NCI-H1694 treated with DMSO at 0.1 percent for 48 hours (cell line): ENCODE measurements at regions not wholly inside any gene's neighbourhood (a gene's known extent, or its start where the extent isn't known, plus 50 kb on each side); places are given as distances from the start of the nearest gene placed in this dataset.
"Not testable (repeated sequence)": the region's sequence is repeated elsewhere in the genome, so short reads cannot be mapped to it uniquely, and the experiment has no call there.

Experiments
- DNase-seq: peaks from one replicate; lab custom pipeline; 2025; lab: John Stamatoyannopoulos, UW

DNA sequence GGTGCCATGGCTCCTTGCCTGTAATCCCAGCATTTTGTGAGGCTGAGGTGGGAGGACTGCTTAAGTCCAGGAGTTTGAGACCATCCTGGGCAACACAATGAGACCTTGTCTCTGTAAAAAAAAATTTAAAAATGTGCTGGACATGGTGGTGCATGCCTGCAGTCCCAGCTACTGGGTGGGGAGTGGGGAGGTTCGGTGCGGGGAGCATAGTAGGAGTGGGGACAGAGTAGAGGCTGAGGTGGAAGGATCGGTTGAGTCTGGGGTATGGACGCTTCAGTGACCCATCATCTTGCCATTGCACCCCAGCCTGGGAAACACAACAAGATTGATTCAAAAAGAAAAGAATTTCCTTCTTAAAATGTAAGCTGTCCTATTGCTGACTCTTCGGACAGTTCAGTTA, 1490.0 kb upstream of the GBE1 start:
- DNase-seq: no peak

DNA sequence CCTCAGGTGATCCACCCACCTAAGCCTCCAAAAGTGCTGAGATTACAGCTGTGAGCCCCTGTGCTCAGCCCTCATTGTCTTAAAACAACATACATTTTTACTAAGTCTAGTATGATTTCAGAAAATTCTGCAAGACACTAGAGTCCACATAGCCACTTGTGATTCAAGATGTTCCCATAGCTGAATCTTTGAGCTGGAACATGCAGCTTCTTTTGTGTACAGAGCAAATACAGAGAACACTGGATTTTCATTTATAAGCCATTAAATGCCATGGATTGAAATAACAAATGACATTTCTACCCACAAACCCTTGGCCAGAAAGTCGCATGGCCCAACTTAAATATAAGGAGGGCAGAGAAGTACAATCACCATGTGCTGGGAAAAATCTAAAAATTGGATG, 1489.2 kb upstream of the GBE1 start:
- DNase-seq: no peak

DNA sequence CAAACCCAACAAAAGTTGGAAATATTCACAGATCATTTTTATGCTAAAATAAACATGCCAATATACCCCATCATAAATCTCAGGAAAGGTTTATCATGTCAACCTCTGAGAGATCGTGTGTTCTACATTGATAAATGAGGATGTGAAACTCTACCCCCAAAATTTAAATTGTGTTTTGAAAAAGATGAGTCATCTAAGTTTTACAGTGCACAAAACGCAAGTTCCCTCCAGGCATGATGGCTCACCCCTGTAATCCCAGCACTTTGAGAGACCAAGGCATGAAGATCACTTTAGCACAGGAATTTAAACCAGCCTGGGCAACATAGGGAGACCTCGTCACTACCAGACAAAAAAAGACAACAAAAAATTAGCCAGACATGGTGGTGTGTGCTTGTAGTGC, 1487.0 kb upstream of the GBE1 start:
- DNase-seq: no peak

DNA sequence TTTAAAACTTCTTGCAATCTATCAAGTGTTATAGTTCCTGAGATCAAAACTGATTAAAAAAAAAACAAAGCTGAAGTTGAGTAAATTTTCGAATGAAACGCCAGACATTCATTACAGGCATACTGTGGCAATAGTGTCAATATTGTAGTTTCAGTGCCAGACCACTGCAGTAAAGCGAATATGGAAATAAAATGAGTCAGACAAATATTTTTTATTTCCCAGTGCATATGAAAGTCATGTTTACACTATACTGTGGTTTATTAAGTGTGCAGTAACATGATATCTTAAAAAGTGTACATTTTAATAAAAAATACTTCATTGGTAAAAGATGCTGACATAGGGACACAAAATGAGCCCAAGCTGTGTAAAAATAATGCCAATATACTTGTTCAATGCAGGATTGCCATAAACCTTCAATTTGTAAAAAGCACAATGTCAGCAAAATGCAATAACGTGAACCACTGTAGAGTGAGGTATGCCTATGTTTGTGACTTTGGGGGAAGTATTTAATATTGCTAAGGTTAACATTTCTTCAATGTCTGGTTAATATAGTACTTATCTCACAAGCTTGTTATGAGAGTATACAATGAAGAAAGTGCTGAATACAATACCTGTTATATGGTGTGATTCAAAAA, 1473.9 kb upstream of the GBE1 start:
- DNase-seq: no peak

DNA sequence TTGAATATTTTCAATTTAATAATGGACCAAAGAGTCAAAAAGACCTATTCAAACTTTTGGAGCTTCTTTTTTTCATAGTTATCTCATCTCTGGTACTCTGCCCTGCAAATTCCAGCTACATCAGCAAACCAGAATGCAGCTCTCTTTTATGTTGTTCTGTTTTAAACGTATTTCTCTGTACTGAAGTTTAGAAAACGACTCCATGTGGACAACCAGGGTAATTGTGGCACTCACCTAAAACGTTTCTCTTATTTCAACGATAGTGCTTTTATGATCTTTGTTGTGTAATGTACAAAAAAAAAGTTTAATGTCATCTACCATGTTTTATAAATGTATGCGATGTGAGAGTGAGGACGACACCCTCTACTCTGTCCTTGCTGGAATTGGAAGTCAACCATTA, 1472.3 kb upstream of the GBE1 start:
- DNase-seq: no peak

DNA sequence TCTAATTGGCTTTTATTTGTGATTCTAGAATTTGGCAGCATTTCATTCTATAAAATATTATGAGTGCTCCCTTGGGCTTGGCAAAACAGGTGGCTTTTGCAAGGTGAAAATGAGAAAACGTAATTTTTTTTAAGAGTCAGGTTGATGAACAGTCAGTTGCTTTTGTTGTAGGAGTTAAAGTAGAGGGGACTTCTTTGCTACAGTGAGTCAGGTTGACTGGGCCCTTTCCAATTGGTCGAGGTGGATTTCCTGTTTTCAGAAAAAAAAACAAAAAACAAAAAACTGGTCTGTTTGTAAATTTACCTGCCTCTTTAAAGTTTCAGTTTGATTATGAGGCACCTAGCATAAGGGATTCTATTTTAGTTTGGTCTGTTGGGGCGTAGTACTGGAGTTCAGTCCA, 1469.4 kb upstream of the GBE1 start:
- no peak for DNase-seq

DNA sequence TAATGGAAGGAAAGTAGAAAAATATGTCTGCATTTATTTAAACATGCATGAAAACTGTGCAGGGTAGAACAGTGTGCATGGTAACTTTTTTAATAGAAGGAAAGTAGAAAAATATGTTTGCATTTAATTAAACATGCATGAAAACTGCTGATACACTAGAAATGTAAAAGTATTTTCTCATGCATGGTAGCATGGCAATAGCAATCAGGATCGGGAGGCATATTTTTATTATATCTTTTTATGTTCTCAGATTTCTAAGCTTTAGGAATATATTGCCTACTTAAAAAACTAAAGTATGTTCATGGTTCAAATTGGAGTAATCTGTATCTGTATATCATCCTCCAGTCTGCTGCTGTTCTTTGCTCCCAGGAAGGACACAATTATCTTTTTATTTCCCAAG, 1468.9 kb upstream of the GBE1 start:
- DNase-seq: no peak

DNA sequence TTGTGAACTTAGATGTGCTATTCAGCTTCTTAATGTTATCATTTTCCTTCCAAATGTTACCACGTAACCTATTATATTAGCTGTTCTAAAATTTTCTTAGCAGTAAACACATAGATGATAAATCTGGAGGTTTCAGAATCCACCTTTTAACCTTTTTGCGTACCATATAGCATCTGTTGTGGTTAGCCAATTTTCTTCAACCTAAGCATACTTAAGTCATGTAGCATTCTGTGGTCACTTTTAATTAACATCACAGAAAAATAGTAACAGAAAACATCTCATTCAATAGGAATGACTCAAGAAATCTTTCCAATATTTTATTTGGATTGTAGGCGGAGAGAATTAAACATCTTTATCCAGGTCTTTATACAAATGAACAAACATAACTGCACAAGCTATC, 1465.3 kb upstream of the GBE1 start:
- no peak for DNase-seq

DNA sequence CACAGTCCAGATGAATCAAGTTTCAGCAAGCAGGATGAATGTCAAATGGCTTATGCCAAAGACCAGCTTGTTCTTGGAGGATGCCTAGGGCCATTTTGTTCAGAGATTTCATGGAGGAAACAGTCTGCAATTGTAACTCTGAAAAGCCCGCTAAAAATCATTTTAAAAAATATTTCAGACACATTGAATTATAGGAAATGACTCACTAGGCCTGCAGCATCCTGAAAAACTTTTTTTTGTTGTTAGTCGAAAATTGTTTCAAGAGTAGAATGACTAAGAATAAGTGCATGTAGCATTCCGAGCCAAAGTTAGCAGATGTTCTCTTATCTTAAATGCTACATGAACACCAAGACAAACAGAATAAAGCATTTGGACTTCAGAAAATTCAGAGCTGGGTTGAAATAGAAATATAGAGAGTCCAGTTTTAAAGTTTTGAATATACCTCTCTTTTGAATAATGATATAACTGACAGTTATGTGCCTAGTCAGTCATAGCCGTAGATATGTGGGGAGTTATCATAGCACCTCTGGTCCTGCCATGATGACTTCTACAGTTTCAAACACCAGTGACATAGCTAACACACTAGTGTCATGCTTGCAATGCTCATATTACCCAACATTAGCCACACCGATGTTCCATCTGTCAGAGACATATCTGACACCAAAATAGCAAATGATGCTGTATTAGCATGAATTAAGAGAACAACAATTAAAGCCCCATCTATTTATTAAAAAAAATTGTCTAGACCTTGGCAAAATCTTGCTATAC, 1462.8 kb upstream of the GBE1 start:
- DNase-seq: no peak

DNA sequence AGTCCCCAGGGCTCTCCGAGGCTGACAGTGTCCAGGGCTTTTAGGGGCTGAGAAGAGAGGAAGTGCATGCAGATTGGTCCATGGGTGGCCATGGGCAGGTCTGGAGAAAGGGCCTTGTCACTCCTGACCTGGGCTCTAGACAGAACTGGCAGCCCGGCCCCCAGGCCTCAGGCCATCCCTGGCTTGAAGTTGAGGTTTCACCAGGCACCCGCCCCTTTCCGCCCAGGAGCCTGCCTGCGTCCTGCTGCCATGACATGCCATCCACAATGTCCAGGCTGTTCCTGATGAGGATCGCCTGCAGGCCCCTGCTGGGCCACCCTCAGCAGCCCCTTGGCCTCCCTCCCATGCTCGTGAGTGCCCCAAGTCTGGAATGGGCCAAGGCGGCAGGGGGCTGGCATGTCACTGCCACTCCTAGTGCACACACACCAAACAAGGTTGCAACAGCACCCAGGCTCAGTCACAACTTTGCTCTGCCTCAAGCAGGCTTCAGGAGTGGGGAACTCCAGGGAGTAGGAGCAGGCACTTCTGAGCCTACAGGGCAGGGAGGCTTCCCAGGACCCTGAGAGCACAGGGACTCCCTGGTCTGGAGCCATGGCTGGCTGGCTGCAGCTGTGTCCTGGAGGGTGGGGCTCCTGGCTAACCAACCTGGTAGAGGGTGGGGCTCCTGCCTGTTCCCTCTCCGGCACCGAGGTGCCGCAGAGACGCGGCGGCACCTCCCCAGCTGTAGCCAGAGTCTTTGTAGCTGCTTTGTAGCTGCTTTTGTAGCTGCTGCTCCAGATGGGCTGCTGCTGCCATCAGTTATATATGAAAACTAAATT, 1457.1 kb upstream of the GBE1 start:
- DNase-seq: no peak

DNA sequence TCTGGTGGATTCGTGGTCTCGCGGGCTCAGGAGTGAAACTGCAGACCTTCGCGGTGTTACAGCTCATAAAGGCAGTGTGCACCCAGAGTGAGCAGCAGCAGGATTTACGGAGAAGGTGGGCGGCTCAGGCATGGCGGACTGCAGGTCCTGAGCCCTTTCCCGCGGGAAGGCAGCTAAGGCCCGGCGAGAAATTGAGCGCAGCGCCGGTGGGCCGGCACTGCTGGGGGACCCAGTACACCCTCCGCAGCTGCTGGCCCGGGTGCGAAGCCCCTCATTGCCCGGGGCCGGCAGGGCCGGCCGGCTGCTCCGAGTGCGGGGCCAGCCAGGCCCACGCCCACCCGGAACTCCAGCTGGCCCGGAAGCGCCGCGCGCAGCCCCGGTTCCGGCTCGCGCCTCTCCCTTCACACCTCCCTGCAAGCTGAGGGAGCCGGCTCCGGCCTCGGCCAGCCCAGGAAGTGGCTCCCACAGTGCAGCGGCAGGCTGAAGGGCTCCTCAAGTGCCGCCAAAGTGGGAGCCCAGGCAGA, 1456.2 kb upstream of the GBE1 start:
- DNase-seq: not testable (repeated sequence)

DNA sequence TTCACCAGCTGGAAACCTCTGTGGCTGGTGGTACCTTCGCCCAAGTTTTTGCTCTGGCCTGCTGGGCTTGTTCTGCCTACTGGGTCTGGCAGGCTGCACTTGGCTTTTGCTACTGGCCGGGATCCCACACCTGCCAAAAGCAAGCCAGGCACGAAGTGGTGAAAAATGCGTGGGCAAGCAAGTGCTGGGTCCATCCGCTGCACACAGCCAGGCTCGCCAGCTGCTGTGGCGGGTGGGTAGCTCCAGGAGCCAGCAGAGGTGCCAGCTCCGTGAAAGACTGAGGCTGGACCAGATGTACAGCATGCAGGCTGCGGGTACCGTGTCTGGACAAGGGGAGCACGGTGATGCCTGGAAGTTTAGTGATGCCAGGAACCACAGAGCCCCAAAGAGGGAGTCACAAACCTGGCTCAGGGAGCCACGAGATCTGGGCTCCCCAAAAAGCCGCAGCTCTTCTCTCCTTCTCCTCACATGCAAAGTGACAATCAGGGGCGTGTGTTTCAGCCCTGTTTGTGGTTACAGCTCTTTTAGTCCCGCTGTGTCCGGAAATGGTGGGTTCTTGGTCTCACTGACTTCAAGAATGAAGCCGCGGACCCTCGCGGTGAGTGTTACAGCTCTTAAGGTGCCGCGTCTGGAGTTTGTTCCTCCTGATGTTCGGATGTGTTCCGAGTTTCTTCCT, 1455.6 kb upstream of the GBE1 start:
- no peak for DNase-seq

DNA sequence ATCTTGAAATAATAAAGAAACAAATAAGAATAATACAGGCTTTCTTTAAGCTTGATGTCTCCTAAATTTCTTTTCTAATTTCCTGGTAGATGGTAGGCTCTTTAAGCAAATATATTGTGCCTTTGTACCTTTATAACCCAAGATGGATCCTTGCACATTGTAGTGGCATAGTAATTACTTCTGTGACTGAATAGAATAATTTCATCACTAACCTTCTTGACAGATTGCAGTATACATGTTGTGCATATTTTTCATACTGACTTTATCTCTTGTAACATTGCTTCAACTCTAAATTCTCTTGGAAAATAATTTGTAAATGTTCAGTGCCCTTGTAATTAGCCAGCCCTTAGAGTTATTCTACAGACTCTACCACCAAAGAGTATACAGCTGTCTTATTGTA, 1433.8 kb upstream of the GBE1 start:
- no peak for DNase-seq

DNA sequence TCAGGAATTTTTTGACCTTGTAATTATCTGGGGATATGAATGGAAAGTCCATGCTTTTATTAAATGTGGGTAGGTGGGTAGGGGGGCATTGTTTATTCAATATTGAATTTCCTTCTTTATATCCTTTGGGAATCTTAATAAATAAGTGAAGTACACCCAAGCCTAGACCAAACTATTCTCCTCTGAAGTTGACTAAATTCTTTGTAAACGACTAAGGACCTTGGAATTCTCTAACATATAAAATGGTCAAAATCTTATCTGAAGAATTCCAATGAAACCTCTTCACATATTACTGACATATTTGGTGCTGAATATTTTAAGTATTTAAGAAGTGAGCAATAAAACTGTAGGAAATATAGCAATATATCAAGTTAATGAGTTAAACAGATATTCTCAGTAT, 1432.1 kb upstream of the GBE1 start:
- no peak for DNase-seq

DNA sequence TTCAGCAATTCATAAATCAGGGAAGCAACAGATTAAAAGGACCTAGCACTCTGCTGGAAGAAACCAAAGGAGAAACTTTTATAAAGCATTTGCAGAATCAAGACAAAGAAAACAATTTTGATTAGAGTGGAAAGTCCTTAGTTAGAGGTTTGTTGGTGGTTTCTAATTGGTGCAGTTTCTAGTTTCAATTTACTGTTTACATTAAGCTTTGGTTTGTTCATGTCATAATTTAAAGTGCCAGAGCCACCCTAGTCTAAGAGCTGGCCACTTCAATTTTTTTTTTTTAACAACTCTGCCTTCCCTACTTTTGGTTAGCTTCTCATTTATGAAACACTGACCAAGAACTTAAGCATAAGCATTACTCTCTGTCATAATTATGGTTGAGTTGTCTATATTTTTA, 1428.2 kb upstream of the GBE1 start:
- no peak for DNase-seq

DNA sequence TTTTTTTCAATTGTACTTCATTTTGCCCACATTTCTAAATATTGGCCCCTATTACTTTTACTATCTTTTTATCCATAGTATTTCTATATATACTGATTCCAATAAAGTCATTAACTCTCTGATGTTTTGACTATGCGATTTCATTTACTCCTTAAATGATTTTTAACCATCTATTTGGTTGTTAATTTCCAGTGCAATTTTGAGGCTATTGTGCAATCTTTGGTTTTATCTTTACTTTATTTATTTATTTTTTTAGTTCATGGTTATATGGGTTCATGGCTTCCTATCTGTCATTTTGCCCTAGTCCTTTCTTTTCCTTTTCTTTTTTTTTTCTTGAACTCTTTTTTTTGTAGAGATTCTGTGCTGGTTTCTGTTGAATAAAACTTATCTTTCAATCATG, 1408.0 kb upstream of the GBE1 start:
- no peak for DNase-seq

DNA sequence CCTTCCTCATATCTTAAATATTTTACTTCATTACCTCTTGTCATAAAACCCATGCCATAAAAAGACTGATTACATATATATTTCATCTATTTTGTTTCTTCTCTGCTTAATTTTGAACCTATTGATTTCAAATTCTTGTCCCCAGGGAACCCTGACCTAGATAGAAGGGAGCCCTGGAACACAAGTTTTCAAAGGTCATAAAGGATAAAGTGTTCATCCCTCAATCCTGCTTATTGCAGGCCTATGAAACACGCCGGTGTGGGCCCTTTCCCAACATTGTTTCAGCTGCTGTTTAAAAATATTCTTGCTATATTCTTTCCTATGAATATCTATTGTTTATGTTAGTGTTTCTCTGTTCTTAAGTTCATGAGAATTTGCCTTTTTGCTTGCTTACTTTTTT, 1389.5 kb upstream of the GBE1 start:
- DNase-seq: no peak

DNA sequence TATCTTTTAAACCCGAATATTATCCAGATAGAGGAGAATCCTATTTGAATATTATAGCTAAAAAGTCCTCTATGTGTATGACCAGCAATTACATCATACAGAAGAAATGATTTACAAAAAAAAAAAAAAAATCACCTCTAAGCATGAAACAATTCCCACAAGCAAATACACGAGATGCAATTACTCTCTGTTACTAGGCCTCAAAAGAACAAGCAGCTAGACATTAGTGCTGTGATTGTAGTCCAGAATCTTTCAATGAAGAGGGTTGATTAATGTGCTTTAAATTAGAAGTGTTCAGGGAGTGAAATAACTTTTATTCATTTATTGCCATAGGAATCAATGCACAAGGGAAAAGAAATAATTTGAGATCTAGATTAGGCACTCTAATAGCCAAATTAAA, 1379.5 kb upstream of the GBE1 start:
- no peak for DNase-seq

DNA sequence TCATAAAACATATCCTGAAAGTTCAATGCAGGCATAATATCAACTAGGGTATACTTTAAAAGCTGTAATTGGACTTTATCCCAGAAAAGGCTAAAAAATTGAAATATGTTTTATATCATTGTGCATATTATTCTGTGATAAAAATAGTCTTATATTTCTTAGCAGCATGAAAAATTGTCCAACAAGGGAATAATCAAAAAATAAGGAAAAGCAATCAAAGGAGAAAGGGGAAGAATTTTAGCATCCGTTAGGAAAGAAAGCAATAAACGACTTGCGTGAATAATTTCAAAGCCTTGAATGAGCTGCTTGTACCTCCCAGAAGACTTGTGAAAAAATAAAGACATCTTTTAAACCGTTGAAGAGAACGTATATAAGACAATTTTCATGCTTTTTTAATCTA, 1369.8 kb upstream of the GBE1 start:
- DNase-seq: no peak

DNA sequence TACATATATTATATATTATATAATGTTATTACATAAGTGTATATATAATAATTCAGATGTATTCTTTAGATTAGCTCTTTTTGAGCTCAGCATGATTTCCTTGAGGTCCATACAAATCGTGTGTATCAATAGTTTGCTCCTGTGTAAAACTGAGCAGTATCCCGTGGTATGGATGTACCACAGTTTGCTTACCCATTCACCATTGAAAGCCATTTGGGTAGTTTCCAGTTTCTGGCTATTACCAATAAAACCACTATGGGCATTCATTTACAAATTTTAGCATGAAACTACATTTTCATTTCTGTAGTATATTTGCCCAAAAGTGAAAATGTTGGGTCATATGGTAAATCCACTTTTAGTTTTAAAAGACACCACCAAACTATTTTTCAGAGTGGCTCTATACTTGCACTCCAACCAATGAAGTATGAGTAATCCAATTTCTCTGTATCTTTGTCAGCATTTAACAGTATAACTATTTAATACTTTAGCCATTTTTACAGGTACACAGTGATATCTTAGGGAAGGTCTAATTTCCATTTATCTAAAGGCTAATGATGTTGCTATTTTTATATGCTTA, 1361.4 kb upstream of the GBE1 start:
- DNase-seq: no peak

DNA sequence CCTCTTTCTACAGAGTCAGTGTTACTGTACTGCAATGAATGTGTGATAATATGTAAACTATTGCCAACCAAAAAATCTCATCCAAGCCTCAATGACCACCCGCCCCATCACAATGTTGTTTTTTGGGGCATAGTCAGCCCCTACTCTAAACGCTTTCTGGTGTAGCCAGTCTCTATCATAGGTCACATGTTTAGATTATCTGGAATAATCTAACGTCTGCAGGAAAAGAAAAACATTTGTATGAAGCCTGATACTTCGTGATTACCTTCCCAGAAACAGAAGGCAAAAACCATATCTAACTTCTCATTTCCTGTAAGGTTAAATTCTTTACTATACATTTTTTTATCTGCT, 1331.8 kb upstream of the GBE1 start:
- no peak for DNase-seq
